ENCODE measurements at regions not wholly inside any gene's neighbourhood (a gene's known extent, or its start where the extent isn't known, plus 50 kb on each side); places are given as distances from the start of the nearest gene placed in this dataset.
A peak's percentile ranks its signal among the peaks of the same experiment; 100 is the strongest.
"Not testable (repeated sequence)": the region's sequence is repeated elsewhere in the genome, so short reads cannot be mapped to it uniquely, and the experiment has no call there.

DNA sequence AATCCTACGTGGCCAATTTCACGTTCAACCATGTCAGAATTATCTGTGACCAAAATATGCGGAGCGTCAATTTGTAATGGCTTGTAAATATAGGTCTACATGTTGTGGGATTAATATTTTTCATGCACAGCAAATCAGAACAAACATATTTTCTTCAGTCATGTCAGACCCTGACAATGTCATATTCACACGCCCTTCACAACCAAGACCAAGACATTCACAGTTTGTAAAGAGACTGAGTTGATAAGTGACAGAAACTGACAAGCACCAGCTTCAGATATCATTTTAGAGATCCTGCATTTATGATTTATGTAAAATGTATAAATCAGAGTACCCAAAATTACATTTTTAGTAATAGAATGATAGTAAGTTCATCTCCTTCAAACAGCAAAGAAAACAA is 57.3 kb upstream of the NOVA1 start:
- no peak for DNase-seq (ENCODE audit: low spot score)

DNA sequence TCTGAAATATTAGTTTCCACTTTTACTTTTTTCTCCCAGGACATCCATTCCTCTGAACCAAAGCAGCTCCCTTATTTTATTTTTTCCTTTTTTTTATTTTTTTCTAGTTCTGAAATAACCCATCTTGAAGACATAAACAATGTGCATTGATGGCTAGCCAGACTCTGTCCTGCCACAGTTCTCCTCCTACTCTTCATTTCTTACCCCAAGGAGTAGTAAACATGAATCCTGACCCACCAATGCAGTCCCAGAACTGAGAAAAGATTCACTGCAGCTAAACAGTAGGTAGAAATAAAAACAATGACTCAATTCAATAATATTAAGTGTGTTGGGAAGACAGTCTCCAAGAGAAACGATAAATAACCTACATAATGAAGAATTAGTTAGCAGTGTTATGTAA is 65.7 kb upstream of the NOVA1 start:
- DNase-seq (ENCODE audit: low spot score): no peak

DNA sequence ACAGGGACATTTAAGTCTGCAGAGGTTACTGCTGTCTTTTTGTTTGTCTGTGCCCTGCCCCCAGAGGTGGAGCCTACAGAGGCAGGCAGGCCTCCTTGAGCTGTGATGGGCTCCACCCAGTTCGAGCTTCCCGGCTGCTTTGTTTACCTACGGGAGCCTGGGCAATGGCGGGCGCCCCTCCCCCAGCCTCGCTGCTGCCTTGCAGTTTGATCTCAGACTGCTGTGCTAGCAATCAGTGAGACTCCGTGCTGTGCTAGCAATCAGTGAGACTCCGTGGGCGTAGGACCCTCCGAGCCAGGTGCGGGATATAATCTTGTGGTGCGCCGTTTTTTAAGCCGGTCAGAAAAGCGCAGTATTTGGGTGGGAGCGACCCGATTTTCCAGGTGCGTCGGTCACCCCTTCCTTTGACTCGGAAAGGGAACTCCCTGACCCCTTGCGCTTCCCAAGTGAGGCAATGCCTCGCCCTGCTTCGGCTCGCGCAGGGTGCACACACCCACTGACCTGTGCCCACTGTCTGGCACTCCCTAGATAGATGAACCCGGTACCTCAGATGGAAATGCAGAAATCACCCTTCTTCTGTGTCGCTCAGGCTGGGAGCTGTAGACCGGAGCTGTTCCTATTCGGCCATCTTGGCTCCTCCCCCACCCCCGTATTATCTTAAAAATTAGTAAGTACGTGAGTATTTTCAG is 81.0 kb upstream of the NOVA1 start:
- DNase-seq (ENCODE audit: low spot score): not testable (repeated sequence)

DNA sequence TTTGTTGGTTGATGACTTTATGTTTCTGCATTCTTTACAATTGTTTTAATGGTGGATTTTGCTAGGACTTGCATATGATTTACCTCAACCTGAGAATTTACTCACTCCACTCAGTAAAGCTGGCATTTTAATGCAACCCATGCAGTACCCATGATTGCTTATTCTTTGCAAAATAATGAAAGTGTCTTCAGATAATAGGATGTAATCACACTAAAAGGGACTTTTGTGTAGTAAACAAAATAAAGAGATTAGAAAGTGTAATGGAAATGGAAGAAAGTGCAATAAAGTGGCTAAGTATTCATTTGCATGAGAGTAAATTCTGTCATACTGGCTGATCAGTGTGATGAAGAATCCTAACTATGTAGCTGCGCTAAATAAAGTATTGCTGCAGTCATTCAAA is 87.6 kb upstream of the NOVA1 start:
- no peak for DNase-seq (ENCODE audit: low spot score)

DNA sequence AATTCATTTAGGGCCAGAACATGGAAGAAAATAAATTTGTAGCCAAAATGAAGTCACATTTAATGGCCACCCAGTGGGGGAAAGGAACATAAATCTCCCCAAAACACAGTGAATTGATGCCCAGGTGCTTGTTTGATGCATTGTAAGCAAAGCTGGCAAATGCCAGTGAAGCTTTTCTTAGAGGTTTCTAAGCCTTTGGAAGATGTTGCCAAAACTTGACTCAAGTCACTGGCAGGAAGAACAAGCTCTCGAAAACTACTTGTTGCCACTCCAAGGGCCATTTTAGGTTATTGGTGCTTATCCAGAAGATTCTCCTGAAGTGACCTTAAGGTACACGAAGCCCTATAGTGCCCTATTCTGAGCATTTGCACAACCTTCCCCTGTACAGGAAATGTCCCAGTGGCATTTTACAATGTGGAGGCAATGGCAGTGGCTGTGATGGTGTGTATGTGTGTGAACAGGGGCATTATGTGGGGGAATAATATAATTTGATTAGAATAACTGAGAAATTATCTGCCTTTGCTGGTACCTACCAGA is 89.5 kb upstream of the NOVA1 start:
- DNase-seq (ENCODE audit: low spot score): no peak

DNA sequence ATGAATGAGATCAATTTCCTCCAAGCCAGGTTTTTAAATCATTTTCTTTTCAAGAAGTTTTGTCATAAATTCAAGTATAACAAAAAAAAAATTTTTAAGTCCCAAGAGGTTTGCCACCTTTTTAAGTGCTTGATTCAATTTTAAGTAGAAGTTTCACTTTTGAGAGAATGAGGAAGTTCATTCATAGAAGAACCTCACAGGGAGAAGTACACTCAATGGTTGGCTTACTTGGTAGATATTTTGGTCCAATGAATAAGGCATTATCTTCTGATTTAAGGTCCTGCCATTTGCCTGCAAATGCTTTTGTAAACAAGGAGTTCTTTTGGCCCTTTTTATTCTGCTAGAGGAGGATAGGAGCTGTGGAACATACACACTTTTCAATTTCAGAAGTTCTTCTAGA is 96.7 kb upstream of the NOVA1 start:
- no peak for DNase-seq (ENCODE audit: low spot score)

DNA sequence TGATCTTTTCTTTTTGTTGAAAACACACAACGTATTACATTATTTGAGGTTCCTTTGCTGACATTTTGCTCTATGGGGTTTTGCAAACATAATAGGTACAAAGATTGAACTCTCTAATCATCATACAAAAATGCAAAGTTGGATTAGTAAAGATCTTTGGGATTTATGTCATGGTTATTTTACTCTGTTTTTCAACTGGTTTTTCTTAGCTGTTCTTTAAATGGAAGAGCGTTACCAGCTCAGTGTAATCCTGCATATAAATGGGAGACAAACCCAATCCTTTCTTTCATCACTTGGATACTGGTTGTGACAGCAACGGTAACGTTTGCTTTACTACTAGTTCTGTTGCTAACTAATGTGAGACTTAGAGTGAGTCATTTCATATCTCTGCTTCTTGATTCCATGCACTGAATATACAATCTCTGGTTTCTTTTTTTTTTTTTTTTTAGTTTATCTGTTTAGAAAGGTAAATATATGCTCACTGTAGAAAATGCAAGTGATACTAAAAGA is 104.9 kb upstream of the NOVA1 start:
- no peak for DNase-seq (ENCODE audit: low spot score)

DNA sequence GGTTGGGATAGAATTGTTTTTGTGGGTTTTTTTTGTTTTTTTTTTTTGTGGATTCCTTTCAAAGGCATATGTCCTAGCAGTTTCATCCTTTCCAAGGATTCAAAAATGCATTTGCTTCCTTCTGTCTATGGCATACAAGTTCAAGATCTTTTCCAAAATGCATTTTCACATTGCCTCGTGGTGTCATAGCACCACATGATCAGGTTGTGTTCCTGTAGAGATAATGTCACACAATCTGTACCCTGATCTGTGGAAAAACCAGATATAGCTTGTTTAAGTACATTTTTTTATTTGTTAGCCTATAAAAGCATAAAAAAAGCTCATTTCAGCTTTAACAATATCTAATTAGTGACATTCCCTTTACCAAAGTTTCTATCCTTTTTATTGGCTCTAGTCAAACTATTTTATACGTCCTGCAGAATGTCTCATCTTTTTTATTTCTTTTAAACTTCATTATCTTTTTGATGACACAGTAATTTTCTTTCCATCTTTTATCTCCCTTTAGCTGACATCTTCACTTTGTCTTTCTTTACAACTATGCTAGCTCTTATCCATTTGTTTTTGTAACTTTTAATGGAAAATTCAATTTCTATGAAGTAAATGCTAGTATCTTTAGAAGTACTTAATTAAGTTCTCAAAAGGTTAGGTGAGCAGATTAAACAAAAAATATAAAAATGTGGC is 106.0 kb upstream of the NOVA1 start:
- no peak for DNase-seq (ENCODE audit: low spot score)

DNA sequence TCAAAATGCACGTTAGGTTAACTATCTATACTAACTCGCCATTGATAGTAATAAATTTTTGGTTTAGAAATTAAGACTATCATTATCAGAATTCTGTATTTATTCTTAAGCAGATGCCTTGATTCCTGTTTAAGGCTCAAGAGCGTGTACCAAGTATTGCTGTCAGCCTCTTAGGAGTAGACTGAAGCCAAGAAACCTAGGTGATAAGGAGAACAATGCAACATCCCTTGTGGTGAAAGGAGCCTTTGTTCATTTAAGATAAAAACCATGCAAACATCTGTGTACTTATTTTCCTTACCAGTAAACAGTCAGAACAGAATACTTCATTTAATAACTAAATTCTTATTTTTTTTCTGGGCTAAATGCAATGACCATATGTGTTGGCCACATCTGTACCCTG is 109.4 kb upstream of the NOVA1 start:
- no peak for DNase-seq (ENCODE audit: low spot score)

DNA sequence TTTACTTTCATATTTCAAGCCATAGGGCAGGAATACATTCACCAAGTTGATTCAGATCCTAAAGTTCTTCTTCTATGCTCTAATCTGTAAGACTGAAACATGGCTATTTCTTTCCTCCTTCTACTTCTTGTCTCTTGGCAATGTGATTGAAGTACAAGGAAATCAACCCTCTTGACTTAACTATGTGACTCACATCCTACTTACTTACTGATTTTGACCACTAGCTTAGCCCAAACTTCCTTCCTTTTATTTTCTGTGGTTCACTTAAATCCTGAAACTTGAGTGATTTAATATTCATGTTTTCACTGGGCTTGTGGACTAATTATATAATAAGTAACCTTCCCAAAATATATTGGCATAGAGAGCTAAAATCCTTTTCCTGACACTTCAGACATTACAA is 111.2 kb upstream of the NOVA1 start:
- DNase-seq (ENCODE audit: low spot score): peak; percentile 13

DNA sequence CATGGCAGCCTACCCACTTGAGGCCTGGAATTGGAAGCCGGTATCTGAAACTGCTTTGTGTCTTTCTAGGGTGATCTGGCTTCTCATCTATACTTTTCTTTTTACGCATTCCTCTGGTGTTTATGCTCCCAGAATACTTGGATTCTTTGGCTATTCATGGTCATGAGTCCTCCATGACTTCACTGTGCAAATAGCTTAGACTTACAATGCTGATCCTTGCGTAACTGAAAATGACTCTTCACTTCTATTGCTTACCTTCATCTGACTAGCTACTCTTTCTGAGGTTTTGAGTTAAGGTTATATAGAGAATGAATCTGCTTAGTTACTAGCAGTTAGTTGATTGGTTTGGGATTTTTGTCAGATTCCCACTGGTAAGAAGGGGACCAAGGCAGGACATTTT is 121.7 kb upstream of the NOVA1 start:
- no peak for DNase-seq (ENCODE audit: low spot score)

DNA sequence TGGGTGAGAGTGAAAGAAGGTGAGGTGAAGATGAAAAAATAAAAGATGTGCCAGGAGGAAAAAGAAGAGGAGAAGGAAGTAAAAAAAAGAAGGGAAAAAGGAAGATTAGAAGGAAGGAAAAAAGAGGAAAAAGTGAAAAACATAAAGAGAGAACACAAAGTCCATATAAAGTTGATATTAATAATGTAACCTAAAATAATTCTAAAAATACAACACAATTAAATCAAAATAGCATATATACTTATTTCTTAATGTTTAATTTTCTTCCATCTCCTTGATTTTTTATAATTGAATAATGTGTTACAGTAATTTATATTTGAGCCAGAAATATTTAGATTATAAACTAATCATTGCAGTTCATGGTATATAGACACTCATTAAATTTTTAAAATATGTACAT is 124.4 kb upstream of the NOVA1 start:
- no peak for DNase-seq (ENCODE audit: low spot score)

DNA sequence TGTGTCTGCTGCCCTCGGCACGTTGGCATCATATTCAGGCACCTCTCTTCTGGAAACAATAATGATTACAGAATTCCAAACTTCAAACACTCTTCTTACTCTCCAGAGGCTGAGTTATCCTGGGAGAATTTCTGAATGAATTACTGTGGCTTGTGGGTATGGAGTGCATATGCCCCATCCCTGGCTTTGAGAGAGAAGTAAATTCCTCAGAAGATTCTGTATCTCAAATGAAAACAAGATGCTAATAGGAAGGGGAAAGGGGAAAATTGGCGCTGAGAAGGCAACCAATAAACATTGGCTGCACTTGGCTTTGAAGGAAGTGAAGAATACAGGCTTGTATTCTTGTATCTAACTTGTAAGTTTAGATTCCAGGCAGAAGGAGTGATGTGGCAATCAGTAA is 132.0 kb upstream of the NOVA1 start:
- DNase-seq (ENCODE audit: low spot score): peak; percentile 3

DNA sequence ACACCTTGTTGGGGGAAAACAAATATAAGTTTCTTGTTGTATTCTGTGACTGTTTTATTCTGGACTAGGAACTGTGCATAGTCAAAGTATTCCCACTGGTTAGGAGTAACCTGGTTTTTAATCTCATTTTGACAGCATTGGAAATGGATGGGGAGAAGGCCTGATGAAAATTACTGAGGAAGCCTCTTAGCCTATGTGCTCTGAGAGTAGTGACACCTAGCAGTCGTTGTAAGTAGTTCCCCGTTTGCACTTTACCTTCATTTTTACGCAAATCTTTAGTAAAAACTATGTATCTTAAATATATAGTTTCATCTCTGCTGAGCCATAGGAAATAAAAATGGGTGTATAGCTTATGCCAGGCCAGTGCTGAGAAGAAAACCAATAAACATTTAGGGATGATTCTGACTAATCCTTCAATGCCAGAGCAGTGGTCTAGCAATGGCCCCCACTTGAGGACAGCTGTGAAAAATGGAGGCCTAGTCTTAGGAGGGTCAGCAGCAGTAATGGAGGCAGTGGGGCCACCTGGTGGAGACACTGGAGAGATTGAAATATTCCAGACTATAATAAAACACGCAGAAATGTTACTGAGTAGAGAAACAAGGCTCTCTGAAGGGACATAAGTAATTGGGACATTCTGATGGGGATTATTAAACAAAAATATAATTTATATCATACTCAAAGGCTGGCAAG is 133.2 kb upstream of the NOVA1 start:
- peak; percentile 15 for DNase-seq (ENCODE audit: low spot score)

DNA sequence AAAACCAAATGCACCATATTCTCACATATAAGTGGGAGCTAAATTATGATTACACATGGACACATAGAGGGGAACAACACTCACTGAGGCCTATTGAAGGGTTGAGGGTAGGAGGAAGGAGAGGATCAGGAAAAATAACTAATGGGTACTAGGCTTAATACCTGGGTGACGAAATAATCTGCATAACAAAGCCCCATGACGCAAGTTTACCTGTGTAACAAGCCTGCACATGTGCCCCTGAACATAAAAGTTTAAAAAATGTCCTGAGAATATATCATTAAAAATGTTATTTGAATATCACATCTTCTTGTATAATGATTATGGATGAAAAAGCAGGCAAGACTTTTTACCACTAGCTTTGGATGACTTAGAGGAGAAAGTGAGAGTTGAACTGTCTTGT is 138.0 kb upstream of the NOVA1 start:
- no peak for DNase-seq (ENCODE audit: low spot score)

DNA sequence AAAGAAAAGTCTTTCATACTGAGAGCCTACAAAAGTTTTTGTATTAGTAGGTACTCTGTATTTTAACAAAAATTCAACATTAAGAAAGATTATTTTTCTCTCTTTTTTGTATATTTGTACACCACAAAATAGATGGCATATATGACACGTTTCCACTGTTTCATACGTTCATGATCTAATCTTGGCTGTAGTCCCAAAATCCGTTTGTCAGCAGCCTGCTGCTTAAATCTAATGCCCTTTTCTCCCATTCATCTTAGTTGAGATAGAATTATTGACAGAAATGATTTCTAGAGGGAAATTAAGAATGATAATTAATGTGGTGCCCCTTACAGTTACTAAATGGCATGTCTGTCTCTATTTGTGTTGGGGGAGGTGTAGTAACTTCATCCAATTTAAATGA is 140.7 kb upstream of the NOVA1 start:
- no peak for DNase-seq (ENCODE audit: low spot score)

DNA sequence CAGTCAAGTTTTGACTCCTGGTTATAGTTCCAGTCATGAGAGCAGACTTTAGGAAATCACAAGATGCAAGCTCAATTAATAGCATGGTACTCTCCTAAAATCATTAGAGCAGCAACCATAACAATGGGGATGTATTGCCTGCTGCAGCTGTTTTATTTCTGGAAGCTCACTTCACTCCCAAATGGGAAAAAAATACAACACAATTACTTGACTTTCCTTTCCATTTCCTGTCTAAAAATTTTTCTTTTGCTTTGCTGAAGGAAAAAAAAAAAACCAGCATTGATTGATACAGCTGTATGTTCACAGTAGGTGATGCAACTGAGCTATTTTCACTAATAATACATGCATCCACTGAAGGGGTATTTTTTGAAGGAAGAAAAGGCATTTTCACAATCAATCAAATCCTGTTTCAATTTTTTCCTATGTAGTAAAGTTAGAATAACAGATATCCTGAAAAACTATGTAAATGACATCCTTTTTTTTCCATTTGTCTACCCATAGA is 143.9 kb upstream of the NOVA1 start:
- DNase-seq (ENCODE audit: low spot score): no peak

DNA sequence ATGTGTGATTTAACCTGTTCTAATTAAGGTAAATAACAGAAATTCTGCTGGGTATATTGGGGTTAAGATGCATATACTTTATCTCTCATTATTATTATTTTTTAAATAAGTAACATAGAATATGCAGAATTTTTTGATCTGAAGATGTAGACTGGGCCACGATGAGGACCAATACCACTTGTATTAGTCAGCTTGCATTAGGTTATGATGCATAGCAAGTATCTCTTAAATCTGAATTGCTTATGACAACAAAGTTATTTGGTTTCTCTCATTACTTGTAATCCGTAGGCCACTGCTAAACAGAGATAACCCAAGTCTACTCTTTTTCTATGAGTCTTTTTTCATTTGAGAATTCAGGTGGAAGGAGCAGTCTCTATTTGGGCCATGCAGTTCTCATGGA is 145.5 kb upstream of the NOVA1 start:
- DNase-seq (ENCODE audit: low spot score): no peak

DNA sequence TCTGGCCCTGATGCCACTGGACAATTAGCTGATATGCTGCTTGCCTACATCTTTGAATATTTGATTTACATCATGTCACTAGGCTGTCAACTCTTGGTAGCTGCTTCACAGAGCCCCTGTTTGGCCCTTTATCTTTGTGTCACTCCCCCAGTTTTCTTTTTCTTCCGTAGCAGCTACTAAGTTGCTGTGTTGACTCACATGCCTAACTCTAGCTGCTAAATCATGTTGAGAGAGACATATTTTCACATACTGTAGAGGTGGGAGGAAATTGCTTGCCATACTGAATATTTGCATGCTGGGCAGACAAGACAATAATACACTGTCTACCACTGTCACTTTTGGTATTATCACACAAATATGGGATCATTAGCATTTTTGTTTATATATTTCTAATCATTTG is 147.1 kb upstream of the NOVA1 start:
- no peak for DNase-seq (ENCODE audit: low spot score)

DNA sequence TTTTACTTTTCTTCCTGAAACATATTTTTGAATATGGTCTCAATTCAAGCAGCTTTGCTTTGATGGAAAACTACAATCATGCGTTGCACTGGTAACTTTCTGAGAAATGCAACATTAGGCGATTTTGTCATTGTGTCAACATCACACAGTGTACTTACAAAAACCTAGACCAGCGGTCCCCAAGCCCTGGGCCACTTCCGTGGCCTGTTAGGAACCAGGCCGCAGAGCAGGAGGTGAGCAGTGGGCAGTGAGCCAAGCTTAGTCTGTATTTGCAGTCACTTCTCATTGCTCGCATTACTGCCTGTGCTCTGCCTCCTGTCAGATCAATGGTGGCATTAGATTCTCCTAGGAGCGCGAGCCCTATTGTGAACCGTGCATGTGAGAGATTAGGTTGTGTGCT is 163.7 kb upstream of the NOVA1 start:
- no peak for DNase-seq (ENCODE audit: low spot score)

DNA sequence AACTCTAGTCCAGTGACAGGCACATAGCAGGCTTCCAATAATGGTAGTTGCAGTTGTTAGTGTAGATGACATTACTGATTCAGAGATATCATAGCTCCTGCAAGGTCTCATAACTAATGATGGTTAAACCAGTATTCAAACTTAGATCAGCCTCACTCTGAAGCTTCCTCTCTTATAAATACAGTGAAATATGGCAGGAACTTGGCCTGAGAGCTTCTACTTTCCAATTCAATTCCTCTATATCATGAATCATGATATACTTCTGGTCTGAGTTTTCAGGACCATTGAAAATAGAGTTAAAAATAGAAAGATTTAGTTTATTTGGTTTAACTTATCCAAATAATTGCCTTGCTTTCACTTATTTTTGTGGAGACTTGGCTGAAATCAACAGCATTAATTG is 167.5 kb upstream of the NOVA1 start:
- DNase-seq (ENCODE audit: low spot score): no peak

DNA sequence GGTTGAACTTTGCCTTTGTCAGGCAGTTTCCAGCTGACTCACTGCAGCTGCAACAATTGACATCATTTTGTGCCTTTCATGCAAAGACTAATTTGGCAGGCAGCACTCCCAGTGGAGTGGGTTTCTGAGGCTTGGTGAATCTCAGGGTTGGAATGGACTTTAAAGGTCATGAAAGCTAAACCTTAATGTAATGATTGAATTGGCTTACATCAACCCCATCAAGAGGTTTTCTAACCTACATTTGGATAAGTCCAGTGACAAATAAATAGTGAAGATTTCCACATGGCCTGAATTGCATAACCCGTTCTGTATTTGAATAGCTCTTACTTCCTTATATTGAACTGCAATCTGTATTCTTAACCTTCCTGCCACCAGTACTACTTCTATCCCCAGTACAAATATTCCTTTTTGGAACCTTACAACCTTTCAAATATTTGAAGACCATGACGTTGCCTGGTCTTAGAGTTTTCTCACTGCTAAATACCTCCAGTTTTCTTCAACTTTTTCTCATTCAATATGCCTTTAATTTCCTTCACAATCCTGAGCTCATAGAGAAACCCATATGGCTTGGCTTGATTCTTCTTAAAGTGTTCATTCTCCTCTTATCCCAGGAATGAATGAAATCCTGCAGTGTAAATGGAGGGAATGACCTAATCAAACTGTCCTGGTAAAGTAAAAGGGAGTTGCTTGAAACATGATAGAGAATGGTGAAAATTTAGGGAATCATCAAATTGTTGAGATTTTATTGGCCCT is 168.1 kb upstream of the NOVA1 start:
- DNase-seq (ENCODE audit: low spot score): peak; percentile 63
